Fibroblast of lung (primary cell): ENCODE measurements at regions not wholly inside any gene's neighbourhood (a gene's known extent, or its start where the extent isn't known, plus 50 kb on each side); places are given as distances from the start of the nearest gene placed in this dataset.
"Not testable (repeated sequence)": the region's sequence is repeated elsewhere in the genome, so short reads cannot be mapped to it uniquely, and the experiment has no call there.

Experiments
- CTCF ChIP-seq, 2 donors: IDR thresholded peaks in 1 of 2; conservative IDR thresholded peaks in 1 of 2; 1 replicate in 1 of 2; 2 replicates in 1 of 2; pipeline ENCODE4 v1.5.1; 2011 to 2012; ENCODE audit warnings: low read length in 2 of 2, control low read depth in 1 of 2, inconsistent platforms in 1 of 2, low read depth in 1 of 2, mild to moderate bottlenecking in 1 of 2
- EZH2 ChIP-seq: IDR thresholded peaks from 2 replicates; pipeline ENCODE4 v1.5.1; 2012; ENCODE audit warnings: low read length, control low read depth, mild to moderate bottlenecking; ENCODE audit errors: missing control alignments

DNA sequence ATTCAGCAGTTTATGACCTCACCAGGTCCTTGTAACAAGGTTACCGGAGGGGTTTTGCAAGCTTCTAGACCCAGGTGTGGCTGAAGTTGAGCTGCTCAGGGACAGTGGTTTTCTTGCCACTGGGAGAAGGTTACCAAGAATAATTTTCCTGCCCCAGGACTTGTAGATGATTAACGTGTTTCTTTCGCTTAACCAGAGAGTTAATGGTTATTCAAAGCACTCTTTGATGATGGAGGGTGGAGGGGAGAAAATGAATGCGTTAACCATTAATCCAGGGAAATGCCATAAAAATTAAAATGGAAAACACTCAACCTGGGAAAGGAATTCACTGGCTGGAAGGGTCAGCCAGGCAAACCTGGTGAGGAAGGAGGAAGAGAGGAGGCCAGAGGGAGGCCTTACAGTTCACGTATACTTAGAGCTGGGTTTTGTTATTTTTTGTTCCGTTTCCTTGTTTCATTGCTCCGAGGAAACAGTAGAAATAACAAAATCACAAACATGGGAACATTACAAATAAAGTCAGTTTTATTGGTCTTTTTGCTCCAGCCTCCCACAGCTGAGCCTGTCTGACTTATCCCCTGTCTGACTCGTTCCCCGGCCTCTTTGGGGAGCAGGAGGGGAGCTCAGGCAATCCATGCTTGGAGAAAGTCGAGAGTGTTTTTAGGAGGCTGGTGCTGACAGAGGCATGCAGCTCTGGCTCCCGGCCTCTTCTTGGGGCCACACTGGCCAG lies 207.5 kb upstream of the IRF2BP2 start:
- not testable (repeated sequence) for TF ChIP-seq CTCF (conservative IDR thresholded peaks at IDR 0.05 in 1 of 2, IDR thresholded peaks at IDR 0.05 in 1 of 2; ENCODE audit: low read depth in 1 of 2, low read length in 2 of 2); EZH2
